ENCODE measurements at regions not wholly inside any gene's neighbourhood (a gene's known extent, or its start where the extent isn't known, plus 50 kb on each side); places are given as distances from the start of the nearest gene placed in this dataset.
A peak's percentile ranks its signal among the peaks of the same experiment; 100 is the strongest.

- ATAC-seq (no peak), DNase-seq (no peak)
Observed at GRCh38 chr7:110568932-110569331, 522.0 kb upstream of the LRRN3 start.

DNA sequence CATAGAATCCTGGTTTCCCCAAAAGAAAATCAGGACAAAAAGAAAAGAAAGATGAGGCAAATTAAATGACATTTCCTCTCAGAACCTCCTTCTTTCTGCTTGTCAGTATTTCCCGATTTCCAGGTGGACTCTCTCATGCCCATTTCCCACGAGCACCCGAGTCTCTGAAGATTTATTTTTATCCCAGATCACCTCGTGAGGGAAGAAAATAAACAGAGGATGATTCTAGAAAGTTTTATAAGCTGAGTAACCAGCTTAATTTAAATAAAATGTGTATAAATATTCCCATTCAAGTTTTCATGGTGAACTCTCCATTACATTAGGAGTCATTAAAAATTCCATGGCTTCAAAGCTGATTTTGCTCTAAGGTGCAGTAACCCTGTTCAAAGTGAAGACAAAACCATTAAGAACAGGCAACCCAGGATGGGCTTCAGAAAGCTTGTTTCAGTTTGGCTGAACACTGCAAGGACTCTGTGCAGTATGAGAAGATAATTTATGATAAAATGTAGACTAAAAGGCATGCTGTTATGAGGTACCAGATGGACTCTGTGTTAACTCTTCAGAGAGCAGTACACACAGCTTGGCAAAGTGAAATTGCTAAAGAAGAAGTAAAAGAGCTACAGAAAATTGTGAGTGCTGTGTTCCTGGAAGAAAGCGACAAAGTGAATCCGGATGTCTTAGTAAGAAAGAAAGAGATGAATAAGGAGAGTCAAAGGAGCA lies 521.3 kb upstream of the LRRN3 start:
- ATAC-seq, result no peak
- DNase-seq, result no peak

- DNase-seq (no peak), ATAC-seq (no peak)
Observed at GRCh38 chr7:110573862-110574528, 516.9 kb upstream of the LRRN3 start.

DNA sequence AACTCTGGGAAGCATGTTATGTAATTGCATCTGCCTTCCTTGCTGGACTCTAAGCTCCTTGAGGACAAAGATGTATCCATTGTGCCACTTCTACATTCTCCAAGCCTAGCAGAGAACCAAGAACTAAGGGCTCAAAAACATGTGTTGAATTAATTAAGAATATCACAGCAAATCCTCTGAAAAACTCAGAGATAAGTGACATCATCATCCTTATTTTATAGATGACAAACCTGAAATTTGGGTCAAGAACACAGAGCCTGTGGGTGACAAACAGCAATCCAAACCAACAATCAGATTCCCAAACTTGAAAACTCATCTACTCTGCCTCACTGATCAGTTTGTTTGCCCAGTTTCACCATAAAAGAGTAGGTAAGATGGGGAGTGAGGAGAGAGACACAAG lies 503.6 kb upstream of the LRRN3 start:
- ATAC-seq (no peak), DNase-seq (no peak)

DNA sequence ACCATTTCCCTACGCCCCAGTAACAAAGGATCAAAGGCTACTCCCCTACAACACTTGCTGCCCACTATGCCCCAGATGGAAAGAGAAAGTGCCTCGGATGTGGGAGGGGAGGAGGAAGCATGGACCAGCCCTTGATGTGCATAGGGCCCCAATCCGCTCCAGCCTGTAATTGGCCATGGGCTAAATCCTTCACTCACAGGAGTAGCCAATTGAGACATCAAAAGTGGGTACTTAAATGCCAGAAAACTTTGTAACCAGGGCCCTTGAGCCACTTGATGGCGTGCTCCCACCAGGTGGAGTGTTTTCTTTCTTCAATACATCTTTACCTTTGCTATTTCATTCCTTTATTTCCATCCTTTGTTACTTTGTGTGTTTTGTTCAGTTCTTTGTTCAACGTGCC lies 500.5 kb upstream of the LRRN3 start:
- DNase-seq (no peak), ATAC-seq (no peak)

DNA sequence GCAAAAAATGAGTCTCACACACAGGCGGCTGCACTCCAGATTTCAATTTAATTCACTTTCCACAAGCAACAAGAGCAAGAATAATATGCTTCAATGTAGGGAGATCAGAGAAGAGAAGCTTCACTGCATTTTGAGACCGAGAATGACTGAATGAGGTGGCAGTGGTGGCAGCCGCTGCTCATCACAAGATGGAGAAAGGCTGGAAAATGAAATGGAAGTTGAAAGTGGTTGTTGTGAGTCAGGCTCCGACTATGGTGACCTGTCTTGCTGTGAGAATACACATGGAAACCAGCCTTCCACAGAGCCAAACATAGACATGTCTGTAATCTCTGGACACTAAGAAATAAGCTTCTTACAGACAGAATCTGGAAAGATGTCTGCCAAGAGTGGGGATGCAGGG lies 499.6 kb upstream of the LRRN3 start:
- no peak for ATAC-seq
- no peak for DNase-seq

- DNase-seq, result no peak
- no peak for ATAC-seq
Observed at GRCh38 chr7:110592557-110592956, 498.4 kb upstream of the LRRN3 start.

GRCh38 chr7:110593355-110593754 lies 497.6 kb upstream of the LRRN3 start:
- ATAC-seq (no peak), DNase-seq (no peak)

DNA sequence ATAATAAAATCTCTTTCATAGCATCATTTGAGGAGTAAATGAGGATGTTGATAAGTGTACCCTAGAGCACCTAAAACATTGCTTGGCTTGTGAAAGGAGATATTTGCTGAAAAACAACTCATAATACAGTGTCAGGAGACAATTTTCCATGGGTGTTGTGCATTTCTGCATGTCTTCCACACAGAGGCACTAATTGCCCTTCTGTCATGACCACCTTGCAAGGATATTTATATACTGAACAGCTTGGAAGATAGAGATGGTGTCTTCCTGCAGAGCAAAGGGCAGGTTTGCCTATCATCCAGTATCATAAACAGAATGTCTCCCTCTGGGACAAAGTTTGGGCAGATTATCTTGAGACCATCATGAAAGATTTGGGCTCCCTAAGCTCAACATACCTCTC lies 495.2 kb upstream of the LRRN3 start:
- no peak for DNase-seq
- ATAC-seq, result peak; percentile 32

GRCh38 chr7:110600956-110601355 lies 490.0 kb upstream of the LRRN3 start:
- no peak for DNase-seq
- no peak for ATAC-seq

DNA sequence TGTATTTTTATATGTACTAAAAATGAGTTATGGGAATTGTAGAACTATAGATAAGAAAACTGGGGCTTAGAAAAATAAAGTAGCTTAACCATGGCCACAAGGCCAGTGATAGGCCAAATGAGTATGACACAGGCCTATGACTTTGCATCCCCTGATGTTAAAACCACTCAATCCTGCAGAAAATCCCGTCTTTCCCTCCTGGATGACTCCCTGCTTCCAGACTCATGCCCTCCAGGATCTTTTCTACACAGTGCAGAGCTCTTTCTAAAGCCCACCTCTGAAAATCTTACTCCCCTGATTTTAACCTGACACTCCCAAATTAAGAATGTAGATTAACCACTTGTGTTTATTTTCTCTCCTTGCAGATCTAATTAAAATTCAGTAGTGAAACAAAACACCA lies 489.2 kb upstream of the LRRN3 start:
- no peak for DNase-seq
- ATAC-seq, result no peak

DNA sequence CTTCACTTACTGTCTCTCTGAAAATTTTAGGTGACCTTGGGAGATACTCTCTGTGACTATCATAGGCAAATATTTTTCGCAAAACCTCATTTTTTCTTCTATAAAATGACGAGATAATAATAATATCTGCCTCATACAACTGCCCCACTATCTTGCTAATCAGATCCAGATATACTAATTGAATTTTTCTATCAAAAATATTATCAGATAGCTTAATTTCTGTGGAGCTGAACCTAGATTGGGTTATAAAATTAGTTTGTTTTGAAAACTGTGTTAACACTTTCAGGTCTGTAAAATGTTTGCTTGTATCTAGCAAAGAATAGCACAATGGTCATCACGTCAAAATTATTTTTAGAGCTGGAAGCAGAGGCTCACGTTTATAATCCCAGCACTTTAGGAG lies 486.7 kb upstream of the LRRN3 start:
- no peak for DNase-seq
- no peak for ATAC-seq

- no peak for DNase-seq
- no peak for ATAC-seq
Observed at GRCh38 chr7:110604885-110605284, 486.0 kb upstream of the LRRN3 start.

DNA sequence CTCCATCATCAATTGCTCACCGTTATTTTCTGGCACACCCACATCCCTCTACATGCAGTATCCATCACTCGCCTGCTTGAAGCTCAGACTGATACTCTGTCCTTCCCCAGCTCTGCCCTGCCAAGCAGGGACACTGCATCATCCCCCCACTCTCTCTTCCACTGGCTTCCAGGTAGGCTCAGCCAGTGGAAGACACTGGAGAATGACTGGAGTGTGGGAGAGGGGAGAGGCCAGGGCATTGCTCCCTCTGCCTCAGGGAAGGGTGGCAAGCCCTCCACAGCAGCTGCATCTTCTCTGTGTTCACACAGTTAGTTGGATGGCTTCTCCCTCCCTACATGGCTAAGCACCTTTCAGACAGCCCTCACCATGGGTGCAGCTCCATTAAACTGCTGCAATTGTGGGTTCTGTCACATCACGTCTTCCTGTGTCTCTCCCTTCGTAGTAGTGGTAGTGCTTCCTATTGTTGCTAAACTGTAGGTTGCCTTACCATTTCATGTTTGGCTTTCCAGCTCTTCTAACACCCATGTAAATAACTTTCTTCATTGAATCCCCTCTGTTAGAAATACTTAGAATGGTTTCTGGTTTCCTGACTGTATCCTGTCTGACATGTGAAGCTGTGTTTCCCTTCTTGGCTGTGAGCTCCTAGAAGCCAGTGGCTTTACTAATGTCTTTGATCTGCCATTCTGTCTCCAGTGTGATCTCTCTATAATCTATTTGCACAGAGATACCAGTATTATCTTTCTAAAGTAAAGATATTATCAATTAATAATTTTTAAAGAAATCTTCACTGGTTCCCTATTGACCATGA lies 483.7 kb upstream of the LRRN3 start:
- DNase-seq, result no peak
- no peak for ATAC-seq

GRCh38 chr7:110609336-110609735 lies 481.6 kb upstream of the LRRN3 start:
- no peak for ATAC-seq

GRCh38 chr7:110612680-110613079 lies 478.2 kb upstream of the LRRN3 start:
- ATAC-seq, result no peak
- no peak for DNase-seq

More at GRCh38 chr7:110609336-110609735, 481.6 kb upstream of the LRRN3 start:
- no peak for DNase-seq

All from stimulated activated naive CD8-positive, alpha-beta T cell treated with anti-CD3 and anti-CD28 coated beads, Interleukin-15, Interleukin-2, amounts not matched to agents 100 U/mL and 50 U/mL, for 24 hours (primary cell).